Upper lobe of left lung (tissue), 6 donors: ENCODE measurements at regions not wholly inside any gene's neighbourhood (a gene's known extent, or its start where the extent isn't known, plus 50 kb on each side); places are given as distances from the start of the nearest gene placed in this dataset.

Source experiments
- ATAC-seq, 2 donors: fragments of 200-7000 bp; cut with Tn5 transposase; one replicate each; pipeline ENCODE4 v1.9.1; 2022; ENCODE audit warnings: mild to moderate bottlenecking in 2 of 2, moderate library complexity in 2 of 2; ENCODE audit not compliant: low FRiP score in 2 of 2
- DNase-seq, 2 donors: peaks; one replicate each; pipeline ENCODE4 v3.0.0-alpha.2; 2019 to 2020
- H3K27ac ChIP-seq, 4 donors: fragments of 200-600 bp; sonication (generic); one replicate each; pipeline ENCODE4 v1.5.1; 2016 to 2019
- H3K27me3 ChIP-seq, 4 donors: fragments of 200-600 bp; sonication (generic); one replicate each; pipeline ENCODE4 v1.5.1; 2017 to 2019
- H3K36me3 ChIP-seq, 4 donors: fragments of 200-600 bp; sonication (generic); one replicate each; pipeline ENCODE4 v1.5.1; 2016 to 2019
- H3K4me1 ChIP-seq, 4 donors: fragments of 200-600 bp; sonication (generic); one replicate each; pipeline ENCODE4 v1.5.1; 2018 to 2019
- H3K4me3 ChIP-seq, 4 donors: fragments of 200-600 bp; sonication (generic); one replicate each; pipeline ENCODE4 v1.5.1; 2017 to 2019; ENCODE audit warnings: mild to moderate bottlenecking in 2 of 4, moderate library complexity in 1 of 4
- H3K9me3 ChIP-seq, 4 donors: fragments of 200-600 bp; sonication (generic); one replicate each; pipeline ENCODE4 v1.5.1; 2018 to 2019
- EP300 ChIP-seq, 4 donors: sonication (generic); formaldehyde crosslinking; IDR thresholded peaks; one replicate each; pipeline ENCODE4 v1.5.1; 2017; ENCODE audit warnings: antibody characterized with exemption in 4 of 4, control low read depth in 2 of 4
- POLR2A ChIP-seq, 4 donors: fragments of 450-650 bp; IDR thresholded peaks; one replicate each; pipeline ENCODE4 v1.5.1; 2016 to 2017; ENCODE audit warnings: antibody characterized with exemption in 4 of 4, mild to moderate bottlenecking in 2 of 4
- POLR2AphosphoS5 ChIP-seq, 2 donors: sonication (generic); formaldehyde crosslinking; IDR thresholded peaks; one replicate each; pipeline ENCODE4 v1.5.1; 2017; ENCODE audit warnings: antibody characterized with exemption in 2 of 2
- WGBS, 2 donors: methylation state at CpG; one replicate each; pipeline ENCODE4 v1.1.5; 2017 to 2018; 5-methylcytosine and 5-hydroxymethylcytosine counted together
- TF ChIP-seq, protein P1 (sequence below), 6 experiments: fragments of 450-650 bp in 4 of 6; fragments of 200-600 bp in 2 of 6; sonication (generic) in 2 of 6; IDR thresholded peaks; one replicate each; pipeline ENCODE4 v1.5.1; 2016 to 2019; ENCODE audit warnings: antibody characterized with exemption in 6 of 6
- donor health status: DM: no; HTN: no; CAD: no; lungs with moderate emphysema.
- donor health status: DM: no; HTN: yes; CAD: no; lungs with severe emphysema.

- Histone ChIP-seq H3K36me3 (no peaks in the 10 kb centered on the region), H3K4me1 (peaks cover 0 to 15% (median 13%) of the 10 kb centered on the region in 4 donors), H3K9me3 (no peaks in the 10 kb centered on the region), H3K27ac (no peak overlapping the region), H3K27me3 (no peaks in the 10 kb centered on the region), H3K4me3 (no peak overlapping the region)
- TF ChIP-seq POLR2AphosphoS5 (IDR thresholded peaks at IDR 0.05), result no peak
- no peak for TF ChIP-seq POLR2A (IDR thresholded peaks at IDR 0.05)
- TF ChIP-seq, protein P1, sequence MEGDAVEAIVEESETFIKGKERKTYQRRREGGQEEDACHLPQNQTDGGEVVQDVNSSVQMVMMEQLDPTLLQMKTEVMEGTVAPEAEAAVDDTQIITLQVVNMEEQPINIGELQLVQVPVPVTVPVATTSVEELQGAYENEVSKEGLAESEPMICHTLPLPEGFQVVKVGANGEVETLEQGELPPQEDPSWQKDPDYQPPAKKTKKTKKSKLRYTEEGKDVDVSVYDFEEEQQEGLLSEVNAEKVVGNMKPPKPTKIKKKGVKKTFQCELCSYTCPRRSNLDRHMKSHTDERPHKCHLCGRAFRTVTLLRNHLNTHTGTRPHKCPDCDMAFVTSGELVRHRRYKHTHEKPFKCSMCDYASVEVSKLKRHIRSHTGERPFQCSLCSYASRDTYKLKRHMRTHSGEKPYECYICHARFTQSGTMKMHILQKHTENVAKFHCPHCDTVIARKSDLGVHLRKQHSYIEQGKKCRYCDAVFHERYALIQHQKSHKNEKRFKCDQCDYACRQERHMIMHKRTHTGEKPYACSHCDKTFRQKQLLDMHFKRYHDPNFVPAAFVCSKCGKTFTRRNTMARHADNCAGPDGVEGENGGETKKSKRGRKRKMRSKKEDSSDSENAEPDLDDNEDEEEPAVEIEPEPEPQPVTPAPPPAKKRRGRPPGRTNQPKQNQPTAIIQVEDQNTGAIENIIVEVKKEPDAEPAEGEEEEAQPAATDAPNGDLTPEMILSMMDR (IDR thresholded peaks at IDR 0.05), result no peak
- TF ChIP-seq EP300 (IDR thresholded peaks at IDR 0.05), result no peak
- DNase-seq (no peak), ATAC-seq (no peak)
- whole genome bisulfite sequencing, 2 donors, result 80 to 90% methylated on average over 6 to 17 of the region's 24 CpGs
These were observed 142.5 kb downstream of the KLF13 start for GRCh38 chr15:31468911-31469785.

- 76 to 78% methylated on average over 6 of the region's 6 CpGs for WGBS, 2 donors
- no peak for TF ChIP-seq POLR2AphosphoS5 (IDR thresholded peaks at IDR 0.05)
- TF ChIP-seq, protein P1 (IDR thresholded peaks at IDR 0.05), result no peak
- no peak for TF ChIP-seq EP300 (IDR thresholded peaks at IDR 0.05)
- TF ChIP-seq POLR2A (IDR thresholded peaks at IDR 0.05), result no peak
- H3K27me3 ChIP-seq, result no peaks in the 10 kb centered on the region
These were observed 143.3 kb downstream of the KLF13 start for GRCh38 chr15:31469786-31470525.

GRCh38 chr15:31470756-31471155 is 144.1 kb downstream of the KLF13 start:
- Histone ChIP-seq H3K4me3 (no peak overlapping the region), H3K9me3 (no peaks in the 10 kb centered on the region), H3K4me1 (peaks cover 0 to 15% (median 13%) of the 10 kb centered on the region in 4 donors), H3K27me3 (no peaks in the 10 kb centered on the region), H3K36me3 (no peaks in the 10 kb centered on the region), H3K27ac (no peak overlapping the region)
- 81 to 84% methylated on average over 2 of the region's 2 CpGs for WGBS, 2 donors
- DNase-seq (peak in 1 of 2 donors; percentile 11), ATAC-seq (no peak)
- TF ChIP-seq POLR2A (IDR thresholded peaks at IDR 0.05), result no peak
- TF ChIP-seq, protein P1 (IDR thresholded peaks at IDR 0.05), result no peak
- no peak for TF ChIP-seq EP300 (IDR thresholded peaks at IDR 0.05)
- TF ChIP-seq POLR2AphosphoS5 (IDR thresholded peaks at IDR 0.05), result no peak

More at GRCh38 chr15:31469786-31470525, 143.3 kb downstream of the KLF13 start:
- Histone ChIP-seq H3K4me3 (no peak overlapping the region), H3K9me3 (no peaks in the 10 kb centered on the region), H3K36me3 (no peaks in the 10 kb centered on the region), H3K27ac (no peak overlapping the region), H3K4me1 (peaks cover 0 to 15% (median 13%) of the 10 kb centered on the region in 4 donors)
- no peak for DNase-seq
- no peak for ATAC-seq

GRCh38 chr15:31471731-31472430 is 145.2 kb downstream of the KLF13 start:
- DNase-seq, result peak in 1 of 2 donors; percentile 10

More at GRCh38 chr15:31471731-31472430, 145.2 kb downstream of the KLF13 start:
- Histone ChIP-seq H3K27ac (no peak overlapping the region), H3K36me3 (no peaks in the 10 kb centered on the region), H3K9me3 (no peaks in the 10 kb centered on the region), H3K27me3 (no peaks in the 10 kb centered on the region), H3K4me1 (peaks cover 0 to 15% (median 13%) of the 10 kb centered on the region in 4 donors), H3K4me3 (no peak overlapping the region)
- TF ChIP-seq POLR2A (IDR thresholded peaks at IDR 0.05), result no peak
- TF ChIP-seq EP300 (IDR thresholded peaks at IDR 0.05), result no peak
- TF ChIP-seq POLR2AphosphoS5 (IDR thresholded peaks at IDR 0.05), result no peak
- TF ChIP-seq, protein P1 (IDR thresholded peaks at IDR 0.05), result no peak
- WGBS, 2 donors, result 80 to 85% methylated on average over 7 of the region's 7 CpGs
- ATAC-seq, result peak; percentile 62 to 91
